H1 (cell line): ENCODE measurements at regions not wholly inside any gene's neighbourhood (a gene's known extent, or its start where the extent isn't known, plus 50 kb on each side); places are given as distances from the start of the nearest gene placed in this dataset.

ENCODE experiments used
- CTCF ChIP-seq, 3 experiments: IDR thresholded peaks; 1 replicate in 2 of 3; 2 replicates in 1 of 3; pipeline versions ENCODE4 v1.5.1 to v1.6.1; 2011; ENCODE audit warnings: low read length in 3 of 3, mild to moderate bottlenecking in 3 of 3, inconsistent platforms in 2 of 3, low read depth in 1 of 3, moderate library complexity in 1 of 3; ENCODE audit not compliant: insufficient read depth in 1 of 3; ENCODE audit errors: control extremely low read depth in 1 of 3
- RAD21 ChIP-seq, 2 experiments: IDR thresholded peaks in 1 of 2; conservative IDR thresholded peaks in 1 of 2; 2 replicates each; pipeline ENCODE4 v1.6.1; 2011; ENCODE audit warnings: low read depth in 2 of 2, low read length in 2 of 2, improper control_type of control experiment in 1 of 2, inconsistent platforms in 1 of 2, mild to moderate bottlenecking in 1 of 2, moderate library complexity in 1 of 2

DNA sequence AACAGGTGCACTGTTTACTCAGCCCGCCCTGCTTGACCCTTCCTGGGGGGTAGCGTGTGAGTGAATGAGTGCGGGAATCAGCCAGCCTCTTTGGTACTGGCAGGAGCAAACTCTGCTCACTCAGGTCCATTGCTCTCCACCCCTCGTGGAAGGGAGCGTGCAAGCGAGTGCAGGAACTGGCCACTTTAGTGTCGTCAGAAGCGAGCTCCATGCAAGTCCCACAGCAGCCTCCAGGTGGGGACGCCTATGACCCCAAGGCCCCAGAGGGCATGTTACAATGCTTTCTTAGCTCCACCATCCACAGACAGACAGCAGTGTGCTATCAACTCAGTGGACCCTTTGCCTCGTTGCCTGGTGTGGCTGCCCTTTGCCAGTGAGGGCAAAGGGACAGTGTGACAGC lies 1025.1 kb upstream of the CDH8 start (continued):
- TF ChIP-seq CTCF (IDR thresholded peaks at IDR 0.05; ENCODE audit: control extremely low read depth in 1 of 3, insufficient read depth in 1 of 3, low read depth in 1 of 3, low read length in 3 of 3): peak in 2 of 3 experiments; percentile 34 to 45; a peak in 2 of 4 replicates
- TF ChIP-seq RAD21 (IDR thresholded peaks at IDR 0.05 in 1 of 2, conservative IDR thresholded peaks at IDR 0.05 in 1 of 2; ENCODE audit: low read depth in 2 of 2, low read length in 2 of 2): peak; percentile 10 to 39; a peak in 2 of 4 replicates
